NCI-H345 treated with DMSO at 0.1 percent for 48 hours (cell line): ENCODE measurements at regions not wholly inside any gene's neighbourhood (a gene's known extent, or its start where the extent isn't known, plus 50 kb on each side); places are given as distances from the start of the nearest gene placed in this dataset.

ENCODE experiments used
- DNase-seq: peaks from one replicate; lab custom pipeline; 2025; ENCODE audit not compliant: unreplicated experiment; lab: John Stamatoyannopoulos, UW

- DNase-seq, result no peak
Measured at GRCh38 chr10:124305131-124305530, 113.6 kb downstream of the OAT start.

- no peak for DNase-seq
Measured at GRCh38 chr10:124303662-124304418, 114.9 kb downstream of the OAT start.

GRCh38 chr10:124302951-124303505, 115.7 kb downstream of the OAT start:
- no peak for DNase-seq

GRCh38 chr10:124301736-124302135, 117.0 kb downstream of the OAT start:
- no peak for DNase-seq

- no peak for DNase-seq
Measured at GRCh38 chr10:124300735-124301134, 118.0 kb downstream of the OAT start.

- DNase-seq, result no peak
Measured at GRCh38 chr10:124300224-124300623, 118.5 kb downstream of the OAT start.

- DNase-seq, result no peak
Measured at GRCh38 chr10:124299696-124300095, 119.0 kb downstream of the OAT start.

GRCh38 chr10:124298891-124299290, 119.8 kb downstream of the OAT start:
- DNase-seq, result no peak

GRCh38 chr10:124296813-124297788, 121.6 kb downstream of the OAT start:
- no peak for DNase-seq

GRCh38 chr10:124296121-124296812, 122.5 kb downstream of the OAT start:
- peak; percentile 23 for DNase-seq

GRCh38 chr10:124294811-124295770, 123.6 kb downstream of the OAT start:
- peak; percentile 63 for DNase-seq

GRCh38 chr10:124293616-124294449, 124.9 kb downstream of the OAT start:
- DNase-seq, result no peak

GRCh38 chr10:124292911-124293615, 125.7 kb downstream of the OAT start:
- no peak for DNase-seq

GRCh38 chr10:124291001-124291701, 127.6 kb downstream of the OAT start:
- no peak for DNase-seq

GRCh38 chr10:124289851-124290795, 128.6 kb downstream of the OAT start:
- DNase-seq, result peak; percentile 2

GRCh38 chr10:124288928-124289850, 129.5 kb downstream of the OAT start:
- no peak for DNase-seq
